H1 (cell line): ENCODE measurements at regions not wholly inside any gene's neighbourhood (a gene's known extent, or its start where the extent isn't known, plus 50 kb on each side); places are given as distances from the start of the nearest gene placed in this dataset.

Experiments used
- CHD7 ChIP-seq: fragments of 300-600 bp; sonication (generic); IDR thresholded peaks from 2 replicates; pipeline ENCODE4 v1.7.1; 2012; ENCODE audit warnings: low read length, moderate library complexity, mild to moderate bottlenecking, inconsistent platforms; ENCODE audit not compliant: insufficient replicate concordance
- JUN ChIP-seq: IDR thresholded peaks from 2 replicates; pipeline ENCODE4 v1.6.1; 2011; ENCODE audit warnings: low read depth, mild to moderate bottlenecking, improper control_type of control experiment, low read length
- PHF8 ChIP-seq: fragments of 200-600 bp; sonication (generic); conservative IDR thresholded peaks from 2 replicates; pipeline ENCODE4 v1.7.1; 2012; ENCODE audit warnings: low read depth, mild to moderate bottlenecking, inconsistent platforms, low read length, moderate library complexity
- POLR2AphosphoS5 ChIP-seq: IDR thresholded peaks from 2 replicates; pipeline ENCODE4 v1.6.1; 2011; ENCODE audit warnings: low read depth, low read length

GRCh38 chr2:196504788-196505187 lies 134.7 kb upstream of the CCDC150 start (continued):
- TF ChIP-seq CHD7 (no peak), PHF8 (no peak), POLR2AphosphoS5 (no peak), JUN (no peak)
